DOHH2 (cell line): ENCODE measurements at regions not wholly inside any gene's neighbourhood (a gene's known extent, or its start where the extent isn't known, plus 50 kb on each side); places are given as distances from the start of the nearest gene placed in this dataset.

Source experiments
- H3F3A ChIP-seq: fragments of 200-600 bp; sonication (generic), shearing (Covaris generic); 2 replicates; pipeline ENCODE4 v1.6.0; 2016; ENCODE audit warnings: antibody characterized with exemption, mild to moderate bottlenecking; ENCODE audit not compliant: control insufficient read depth, insufficient read depth
- H3K27ac ChIP-seq: fragments of 200-600 bp; sonication (generic); 2 replicates; pipeline ENCODE4 v1.5.1; 2014; ENCODE audit warnings: low read depth, mild to moderate bottlenecking, low read length, moderate library complexity
- H3K27me3 ChIP-seq: fragments of 200-600 bp; sonication (generic); 2 replicates; pipeline ENCODE4 v1.6.1; 2014; ENCODE audit warnings: mild to moderate bottlenecking, low read length, mixed read lengths; ENCODE audit not compliant: control insufficient read depth
- H3K36me3 ChIP-seq: fragments of 200-600 bp; sonication (generic); 2 replicates; pipeline ENCODE4 v1.6.1; 2014; ENCODE audit warnings: mild to moderate bottlenecking, low read length, moderate library complexity, mixed read lengths; ENCODE audit not compliant: control insufficient read depth
- H3K4me1 ChIP-seq: fragments of 200-600 bp; sonication (generic); 2 replicates; pipeline ENCODE4 v1.6.1; 2014; ENCODE audit warnings: mild to moderate bottlenecking, low read length, mixed read lengths; ENCODE audit not compliant: control insufficient read depth
- H3K4me2 ChIP-seq: fragments of 200-600 bp; sonication (generic); 2 replicates; pipeline ENCODE4 v1.6.0; 2014; ENCODE audit warnings: mild to moderate bottlenecking, low read length, moderate library complexity
- H3K4me3 ChIP-seq: fragments of 200-600 bp; sonication (generic); 2 replicates; pipeline ENCODE4 v1.5.1; 2014; ENCODE audit warnings: mild to moderate bottlenecking, low read length, mixed read lengths
- H3K79me2 ChIP-seq: fragments of 200-600 bp; sonication (generic); 2 replicates; pipeline ENCODE4 v1.6.1; 2014; ENCODE audit warnings: mild to moderate bottlenecking, low read length, mixed read lengths; ENCODE audit not compliant: control insufficient read depth
- H3K9me2 ChIP-seq: fragments of 200-600 bp; sonication (generic); replicated peaks from 2 replicates; pipeline ENCODE4 v1.6.1; 2014; ENCODE audit warnings: mild to moderate bottlenecking, low read length, mixed read lengths; ENCODE audit not compliant: control insufficient read depth
- H3K9me3 ChIP-seq: fragments of 200-600 bp; sonication (generic); 2 replicates; pipeline ENCODE4 v1.6.1; 2014; ENCODE audit warnings: antibody characterized with exemption, low read length, mixed read lengths; ENCODE audit not compliant: control insufficient read depth, insufficient read depth
- H4K20me1 ChIP-seq: fragments of 200-600 bp; sonication (generic); 2 replicates; pipeline ENCODE4 v1.6.0; 2014; ENCODE audit warnings: low read depth, mild to moderate bottlenecking, antibody characterized with exemption, low read length, moderate library complexity; ENCODE audit not compliant: control insufficient read depth, insufficient read depth
- EZH2phosphoT487 ChIP-seq: fragments of 200-600 bp; sonication (generic); IDR thresholded peaks from 2 replicates; pipeline ENCODE4 v1.6.1; 2017; ENCODE audit warnings: borderline replicate concordance, mild to moderate bottlenecking, antibody characterized with exemption, low read length, moderate library complexity, mixed read lengths
- TF ChIP-seq, protein P1 (sequence below): fragments of 200-600 bp; sonication (generic); IDR thresholded peaks from one replicate; pipeline ENCODE4 v1.5.1; 2014; ENCODE audit warnings: antibody characterized with exemption, mild to moderate bottlenecking, low read depth, low read length; ENCODE audit not compliant: poor library complexity, severe bottlenecking

DNA sequence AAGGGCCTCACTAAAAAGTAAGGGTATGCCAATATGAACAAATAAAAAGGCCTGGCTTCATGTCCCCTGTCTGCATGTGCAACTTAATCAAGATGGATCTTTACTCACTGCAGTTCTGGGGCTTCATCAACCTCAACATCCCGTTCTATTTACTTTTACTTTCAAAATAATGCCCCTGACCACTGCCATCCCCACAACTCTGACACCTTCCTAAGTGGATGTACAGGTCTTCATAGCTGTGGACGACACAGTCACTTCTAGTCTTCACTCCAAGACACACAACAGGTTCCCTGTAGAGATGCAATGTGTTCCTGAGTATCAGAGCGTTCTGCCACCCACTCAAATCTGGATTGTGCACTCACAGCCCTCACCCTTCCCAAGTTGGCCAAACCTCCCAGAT, 136.1 kb downstream of the ENC1 start:
- H3K4me2 ChIP-seq, result no peak overlapping the region
- TF ChIP-seq EZH2phosphoT487, result no peak
- TF ChIP-seq, protein P1, sequence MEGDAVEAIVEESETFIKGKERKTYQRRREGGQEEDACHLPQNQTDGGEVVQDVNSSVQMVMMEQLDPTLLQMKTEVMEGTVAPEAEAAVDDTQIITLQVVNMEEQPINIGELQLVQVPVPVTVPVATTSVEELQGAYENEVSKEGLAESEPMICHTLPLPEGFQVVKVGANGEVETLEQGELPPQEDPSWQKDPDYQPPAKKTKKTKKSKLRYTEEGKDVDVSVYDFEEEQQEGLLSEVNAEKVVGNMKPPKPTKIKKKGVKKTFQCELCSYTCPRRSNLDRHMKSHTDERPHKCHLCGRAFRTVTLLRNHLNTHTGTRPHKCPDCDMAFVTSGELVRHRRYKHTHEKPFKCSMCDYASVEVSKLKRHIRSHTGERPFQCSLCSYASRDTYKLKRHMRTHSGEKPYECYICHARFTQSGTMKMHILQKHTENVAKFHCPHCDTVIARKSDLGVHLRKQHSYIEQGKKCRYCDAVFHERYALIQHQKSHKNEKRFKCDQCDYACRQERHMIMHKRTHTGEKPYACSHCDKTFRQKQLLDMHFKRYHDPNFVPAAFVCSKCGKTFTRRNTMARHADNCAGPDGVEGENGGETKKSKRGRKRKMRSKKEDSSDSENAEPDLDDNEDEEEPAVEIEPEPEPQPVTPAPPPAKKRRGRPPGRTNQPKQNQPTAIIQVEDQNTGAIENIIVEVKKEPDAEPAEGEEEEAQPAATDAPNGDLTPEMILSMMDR, result no peak
- no peaks in the 10 kb centered on the region for H3K4me1 ChIP-seq
- H3F3A ChIP-seq, result no peaks in the 10 kb centered on the region
- no peak overlapping the region for H3K27ac ChIP-seq
- H3K4me3 ChIP-seq, result no peak overlapping the region
- H3K36me3 ChIP-seq, result no peaks in the 10 kb centered on the region
- no peaks in the 10 kb centered on the region for H3K79me2 ChIP-seq
- no peaks in the 10 kb centered on the region for H4K20me1 ChIP-seq
- H3K27me3 ChIP-seq, result no peaks in the 10 kb centered on the region
- H3K9me2 ChIP-seq, result no peaks in the 10 kb centered on the region
- H3K9me3 ChIP-seq, result no peaks in the 10 kb centered on the region

DNA sequence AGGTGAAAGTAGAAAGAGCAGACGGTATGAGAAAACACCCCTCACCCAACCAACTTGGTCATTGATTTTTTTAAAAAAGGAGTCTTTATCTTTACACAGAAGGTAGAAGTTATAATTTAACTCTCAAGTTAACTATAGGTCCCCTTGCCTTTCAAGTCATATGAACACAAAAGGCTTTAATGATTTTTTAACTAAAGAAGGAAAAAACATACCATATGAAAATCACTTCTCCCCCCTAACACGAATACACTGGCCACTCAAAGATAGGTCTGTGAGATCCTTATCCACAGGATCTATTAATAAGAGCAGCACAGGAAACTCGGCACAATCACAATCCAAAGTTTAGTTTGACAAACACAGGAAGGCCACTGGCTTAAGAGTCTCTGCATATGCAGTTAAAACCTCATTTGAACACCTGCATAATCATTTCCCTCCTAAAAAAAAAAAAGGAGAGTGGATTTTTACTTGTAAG, 138.0 kb downstream of the ENC1 start:
- H3F3A ChIP-seq, result no peaks in the 10 kb centered on the region
- H3K27me3 ChIP-seq, result no peaks in the 10 kb centered on the region
- H4K20me1 ChIP-seq, result no peaks in the 10 kb centered on the region
- no peak overlapping the region for H3K27ac ChIP-seq
- no peak overlapping the region for H3K4me2 ChIP-seq
- H3K79me2 ChIP-seq, result no peaks in the 10 kb centered on the region
- no peak overlapping the region for H3K4me3 ChIP-seq
- H3K36me3 ChIP-seq, result no peaks in the 10 kb centered on the region
- H3K4me1 ChIP-seq, result no peaks in the 10 kb centered on the region
- H3K9me2 ChIP-seq, result no peaks in the 10 kb centered on the region
- TF ChIP-seq, protein P1, result no peak
- no peak for TF ChIP-seq EZH2phosphoT487
- no peaks in the 10 kb centered on the region for H3K9me3 ChIP-seq

DNA sequence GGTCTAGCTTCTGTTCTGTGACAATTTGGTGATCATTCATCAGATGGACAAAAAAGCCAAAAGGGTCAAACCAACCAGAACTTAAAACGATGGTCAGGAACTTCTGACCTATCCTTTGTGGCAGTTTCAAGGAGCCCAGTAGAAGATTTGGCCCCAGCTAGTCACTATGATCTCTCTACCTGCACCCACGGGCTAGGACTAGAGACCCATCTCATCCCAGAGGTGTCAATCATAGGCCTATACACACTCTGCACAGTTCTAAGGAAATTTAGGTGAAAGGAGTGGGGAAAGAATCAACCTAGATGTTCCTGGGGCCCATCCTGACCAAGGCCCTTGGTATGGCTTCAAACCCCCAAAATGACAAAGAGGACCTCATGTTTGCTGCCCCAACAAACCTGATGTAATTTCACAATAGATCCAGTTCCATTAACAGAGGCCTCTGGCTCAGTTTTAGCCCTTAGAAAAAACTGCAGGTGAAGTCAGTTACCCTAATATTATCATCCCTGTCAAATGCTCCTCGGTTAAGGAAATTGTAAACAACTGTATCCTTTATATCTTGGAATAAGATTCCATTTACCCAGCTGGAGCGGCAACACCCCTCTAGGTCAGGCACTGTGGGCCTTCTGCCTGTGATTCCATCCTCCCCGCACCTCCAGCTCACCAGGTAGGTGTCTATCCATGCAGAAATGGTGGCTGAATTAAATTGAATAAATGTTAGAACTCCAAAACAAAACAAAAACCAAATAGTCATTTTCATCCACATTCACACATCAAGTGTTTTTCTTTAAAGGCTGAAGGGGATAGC, 138.7 kb downstream of the ENC1 start:
- TF ChIP-seq EZH2phosphoT487, result no peak
- Histone ChIP-seq H3K27ac (no peak overlapping the region), H3K4me1 (no peaks in the 10 kb centered on the region), H3K27me3 (no peaks in the 10 kb centered on the region), H3F3A (no peaks in the 10 kb centered on the region), H4K20me1 (no peaks in the 10 kb centered on the region), H3K79me2 (no peaks in the 10 kb centered on the region), H3K4me3 (no peak overlapping the region), H3K9me3 (no peaks in the 10 kb centered on the region), H3K4me2 (no peak overlapping the region), H3K36me3 (no peaks in the 10 kb centered on the region), H3K9me2 (no peaks in the 10 kb centered on the region)
